ENCODE measurements at regions not wholly inside any gene's neighbourhood (a gene's known extent, or its start where the extent isn't known, plus 50 kb on each side); places are given as distances from the start of the nearest gene placed in this dataset.
"Not testable (repeated sequence)": the region's sequence is repeated elsewhere in the genome, so short reads cannot be mapped to it uniquely, and the experiment has no call there.

GRCh38 chr2:21782866-21783265, 659.1 kb downstream of the TDRD15 start:
- no peak for DNase-seq (ENCODE audit: low spot score)

DNA sequence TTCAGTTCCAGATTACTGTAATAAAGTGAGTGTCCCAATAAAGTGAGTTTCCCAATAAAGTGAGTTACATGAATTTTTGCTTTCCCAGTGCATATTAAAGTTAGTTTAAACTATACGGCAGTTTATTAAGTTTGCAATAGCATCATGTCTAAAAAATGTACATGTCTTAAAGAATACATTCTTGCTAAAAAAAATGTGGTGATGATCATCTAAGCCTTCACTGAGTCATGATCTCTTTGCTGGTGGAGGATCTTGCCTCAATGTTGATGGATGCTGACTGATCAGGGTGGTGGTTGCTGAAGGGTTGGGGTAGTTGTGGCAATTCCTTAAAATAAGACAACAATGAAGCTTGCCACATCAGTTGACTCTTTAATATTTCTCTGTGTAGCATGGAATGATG, 664.2 kb downstream of the TDRD15 start:
- DNase-seq (ENCODE audit: low spot score) = no peak

- not testable (repeated sequence) for DNase-seq (ENCODE audit: low spot score)
Measured at GRCh38 chr2:21790311-21790710, 666.5 kb downstream of the TDRD15 start.

GRCh38 chr2:21792571-21792970, 668.8 kb downstream of the TDRD15 start:
- DNase-seq (ENCODE audit: low spot score) = no peak

DNA sequence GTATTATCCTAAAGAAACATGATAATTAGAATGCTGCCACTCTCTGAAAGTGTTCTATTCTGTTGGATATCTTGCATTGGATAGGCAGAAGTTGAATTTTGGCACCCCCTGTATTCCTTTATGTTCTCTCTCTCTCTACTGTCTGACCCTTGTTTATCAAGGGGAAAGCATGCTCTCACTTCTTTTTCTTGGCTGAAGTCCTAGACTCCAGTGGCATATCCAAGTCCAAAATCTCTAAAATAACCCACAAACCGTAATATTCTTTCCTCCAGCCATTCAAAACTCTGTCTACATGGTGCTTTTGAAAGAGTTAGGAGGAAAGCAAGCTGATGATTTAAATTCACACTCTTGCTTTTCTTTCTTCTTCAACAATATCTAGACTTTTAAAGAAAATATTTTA, 669.7 kb downstream of the TDRD15 start:
- DNase-seq (ENCODE audit: low spot score) = no peak

DNA sequence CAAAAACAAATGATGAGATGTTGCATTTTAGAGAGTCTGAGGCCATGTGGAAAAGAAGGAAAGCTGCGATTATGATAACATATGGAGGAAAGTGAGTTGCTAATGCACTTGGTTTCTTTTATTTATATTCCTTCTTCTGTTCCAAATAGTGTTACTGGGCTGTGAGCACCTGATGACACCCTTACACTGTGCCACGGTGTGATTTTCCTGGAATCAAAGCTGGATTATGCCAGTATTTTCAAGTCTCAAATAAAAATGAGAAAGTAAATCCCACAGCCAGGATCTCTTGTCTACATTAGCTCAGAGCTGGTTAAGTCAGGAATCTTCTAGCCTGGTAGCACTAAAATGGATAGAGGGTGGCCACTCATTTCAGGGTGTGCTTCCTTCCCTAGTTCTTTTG, 670.8 kb downstream of the TDRD15 start:
- no peak for DNase-seq (ENCODE audit: low spot score)

DNA sequence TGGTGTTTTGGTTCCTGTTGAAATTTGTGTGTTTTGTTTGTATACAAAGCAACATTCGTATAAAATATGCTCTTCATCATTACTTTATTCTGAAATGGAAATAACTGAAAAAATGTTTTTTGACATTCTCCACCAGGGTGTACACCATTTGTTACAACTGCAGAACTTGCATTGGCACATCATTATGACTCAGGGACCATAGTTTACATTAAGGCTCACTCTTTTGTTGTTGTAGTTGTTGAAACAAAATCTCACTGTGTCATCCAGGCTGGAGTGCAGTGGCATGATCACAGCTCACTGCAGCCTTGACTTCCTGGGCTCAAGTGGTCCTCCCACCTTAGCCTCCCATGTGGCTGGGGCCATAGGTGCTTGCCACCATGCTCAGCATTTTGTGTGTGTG, 676.6 kb downstream of the TDRD15 start:
- DNase-seq (ENCODE audit: low spot score) = no peak

DNA sequence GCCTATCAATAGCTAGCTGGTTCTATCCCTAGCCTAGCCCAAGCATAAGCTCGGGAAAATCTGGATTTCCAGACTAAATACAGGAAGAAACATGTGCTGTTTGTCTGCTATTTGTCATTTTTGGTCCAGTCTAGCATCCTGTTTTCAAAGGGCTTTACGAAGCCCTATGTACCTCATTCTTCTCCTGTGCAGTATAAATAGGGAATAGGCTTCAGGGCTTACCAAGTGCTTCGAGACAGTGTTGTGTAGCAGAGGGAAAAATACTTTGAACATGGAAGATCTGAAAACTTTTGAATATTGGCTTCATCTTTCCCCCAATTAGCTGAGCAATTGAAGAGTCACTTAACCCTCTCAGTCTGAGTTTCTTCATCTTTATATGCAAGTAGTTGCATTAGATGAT, 679.8 kb downstream of the TDRD15 start:
- DNase-seq (ENCODE audit: low spot score) = no peak

DNA sequence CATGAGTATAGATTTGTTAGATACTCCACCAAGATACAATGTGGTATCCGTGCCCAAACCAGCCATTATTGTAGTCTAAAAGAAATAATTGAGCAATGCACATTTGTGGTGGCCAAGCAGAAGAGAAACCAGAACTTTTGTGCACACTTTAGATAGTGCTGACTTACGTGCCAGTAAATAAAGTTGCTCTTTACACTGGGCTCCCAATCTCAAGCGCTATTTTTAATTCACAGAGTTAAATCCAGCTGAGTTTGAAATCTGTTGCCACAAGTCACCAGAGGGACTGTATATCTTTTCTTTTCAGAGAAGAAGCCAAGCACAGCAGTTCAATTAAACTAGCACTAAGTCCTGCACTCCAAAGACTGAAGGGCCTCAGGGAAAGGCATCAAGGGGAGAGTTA, 680.4 kb downstream of the TDRD15 start:
- DNase-seq (ENCODE audit: low spot score) = no peak

GRCh38 chr2:21811541-21811940, 687.8 kb downstream of the TDRD15 start:
- no peak for DNase-seq (ENCODE audit: low spot score)

DNA sequence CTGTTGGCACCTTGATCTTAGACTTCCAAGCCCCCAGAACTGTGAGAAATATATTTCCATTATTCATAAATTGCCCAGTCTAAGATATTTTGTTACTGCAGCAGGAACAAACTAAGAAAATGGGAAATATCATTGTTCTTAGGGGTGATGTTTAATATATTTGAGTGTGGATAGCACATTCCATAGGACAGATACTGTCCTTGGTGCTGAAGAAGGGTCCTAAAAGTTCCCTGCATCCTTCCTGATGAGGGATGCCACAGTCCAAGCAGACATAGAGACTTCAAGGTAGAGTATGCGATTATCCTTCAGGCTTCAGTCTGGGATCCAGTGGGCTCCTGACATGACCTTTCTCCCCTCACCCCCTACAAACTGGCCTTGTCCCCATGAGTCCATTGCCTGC, 689.0 kb downstream of the TDRD15 start:
- no peak for DNase-seq (ENCODE audit: low spot score)

DNA sequence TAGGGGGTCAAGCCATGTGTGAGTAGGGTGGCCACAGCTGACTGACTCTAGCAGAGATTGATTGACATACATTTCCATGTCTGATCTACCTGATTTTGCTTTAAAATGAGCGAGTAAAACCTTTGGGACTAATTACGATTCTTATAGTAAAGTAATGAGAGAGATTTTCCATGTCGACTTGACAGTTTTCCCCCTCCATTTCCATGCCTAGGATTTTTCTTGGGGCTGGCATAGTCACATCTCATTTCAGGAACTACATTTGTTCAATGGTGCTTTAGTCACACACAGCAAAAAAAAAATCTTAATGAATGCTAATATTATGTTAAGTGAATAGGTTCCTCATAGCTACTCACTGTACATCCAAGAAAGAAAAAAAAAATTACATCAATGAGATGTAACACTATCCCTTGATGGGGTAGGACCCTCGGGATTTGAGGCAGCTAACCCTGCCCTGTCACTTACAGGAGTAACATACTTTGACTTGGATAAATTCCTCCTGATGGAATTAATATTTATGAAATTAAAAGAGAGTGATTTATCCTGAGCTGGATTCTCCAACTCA, 690.9 kb downstream of the TDRD15 start:
- DNase-seq (ENCODE audit: low spot score) = no peak

GRCh38 chr2:21818212-21818795, 694.5 kb downstream of the TDRD15 start:
- no peak for DNase-seq (ENCODE audit: low spot score)

DNA sequence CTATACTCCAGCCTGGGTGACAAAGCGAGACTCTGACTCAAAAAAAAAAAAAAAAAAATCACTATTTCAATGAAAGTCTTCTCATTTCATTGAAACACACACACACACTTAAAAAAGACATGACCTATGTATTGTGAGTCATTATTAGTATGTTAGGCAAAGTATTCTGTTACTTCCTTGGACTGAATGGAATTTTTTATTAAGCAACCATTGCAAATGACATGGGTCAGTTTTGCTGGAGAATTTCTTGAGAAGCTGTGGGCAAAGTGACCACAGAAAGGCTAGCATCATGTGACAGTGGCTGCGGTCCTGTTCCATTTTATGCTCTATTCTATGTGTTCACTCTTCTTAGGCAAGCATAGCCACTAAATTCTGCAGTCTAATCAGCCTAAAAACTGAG, 695.7 kb downstream of the TDRD15 start:
- DNase-seq (ENCODE audit: low spot score) = no peak

DNA sequence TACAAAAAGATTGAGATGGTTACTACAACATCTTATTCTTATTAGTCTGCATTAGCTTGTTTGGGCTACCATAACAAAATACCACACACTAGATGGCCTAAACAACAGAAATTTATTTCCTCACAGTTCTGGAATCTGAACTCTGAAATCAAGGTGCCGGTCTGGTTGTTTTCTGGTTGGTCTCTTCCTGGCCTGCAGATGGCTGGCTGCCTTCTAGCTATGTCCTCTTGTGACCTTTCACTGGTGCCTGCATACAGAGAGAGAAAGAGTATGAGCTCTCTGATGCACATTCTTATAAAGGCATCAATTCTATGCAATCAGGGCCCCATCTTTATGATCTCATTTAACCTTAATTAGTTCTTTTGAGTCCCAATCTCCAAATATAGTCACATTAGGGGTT, 696.5 kb downstream of the TDRD15 start:
- DNase-seq (ENCODE audit: low spot score) = no peak

GRCh38 chr2:21821672-21822227, 698.0 kb downstream of the TDRD15 start:
- DNase-seq (ENCODE audit: low spot score) = no peak

GRCh38 chr2:21822505-21822904, 698.7 kb downstream of the TDRD15 start:
- DNase-seq (ENCODE audit: low spot score) = no peak

DNA sequence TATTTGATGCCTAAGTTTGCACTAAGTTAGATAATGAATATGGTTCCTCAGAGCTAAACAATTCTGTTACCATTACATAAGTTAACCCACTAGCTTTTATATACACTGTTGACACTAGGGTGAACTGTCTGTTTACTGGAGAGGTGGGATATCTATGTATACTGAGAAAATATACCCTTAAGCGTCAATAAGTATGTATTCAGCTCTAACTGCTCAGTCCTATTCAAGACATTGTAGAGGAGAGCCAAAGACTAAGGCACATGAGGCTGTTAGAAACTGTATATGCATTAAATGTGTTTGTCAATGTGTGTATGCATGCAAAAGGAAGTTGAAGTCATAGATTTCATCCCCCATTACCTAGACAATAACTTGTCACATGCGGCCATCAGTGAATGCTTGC, 710.0 kb downstream of the TDRD15 start:
- DNase-seq (ENCODE audit: low spot score) = no peak

DNA sequence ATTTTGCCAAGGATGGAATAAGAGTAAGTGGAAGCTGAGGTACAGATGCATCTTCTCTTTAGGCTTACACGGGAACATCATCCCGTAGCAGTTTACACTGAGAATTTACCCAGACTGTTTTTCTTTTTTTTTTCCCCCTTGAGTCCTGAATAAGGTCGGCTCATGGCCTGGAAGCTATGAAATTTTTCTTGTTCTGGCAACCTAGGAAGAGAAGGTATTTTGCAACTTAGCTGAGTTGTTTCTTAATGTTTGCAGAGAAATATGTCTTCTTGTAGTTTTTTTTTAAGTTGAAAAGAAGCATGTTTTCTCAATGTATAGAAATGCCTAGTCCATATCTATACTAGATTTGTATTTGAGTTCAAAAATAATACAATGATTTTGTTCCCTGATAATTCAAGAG, 712.5 kb downstream of the TDRD15 start:
- no peak for DNase-seq (ENCODE audit: low spot score)

- no peak for DNase-seq (ENCODE audit: low spot score)
Measured at GRCh38 chr2:21836719-21837118, 713.0 kb downstream of the TDRD15 start.

DNA sequence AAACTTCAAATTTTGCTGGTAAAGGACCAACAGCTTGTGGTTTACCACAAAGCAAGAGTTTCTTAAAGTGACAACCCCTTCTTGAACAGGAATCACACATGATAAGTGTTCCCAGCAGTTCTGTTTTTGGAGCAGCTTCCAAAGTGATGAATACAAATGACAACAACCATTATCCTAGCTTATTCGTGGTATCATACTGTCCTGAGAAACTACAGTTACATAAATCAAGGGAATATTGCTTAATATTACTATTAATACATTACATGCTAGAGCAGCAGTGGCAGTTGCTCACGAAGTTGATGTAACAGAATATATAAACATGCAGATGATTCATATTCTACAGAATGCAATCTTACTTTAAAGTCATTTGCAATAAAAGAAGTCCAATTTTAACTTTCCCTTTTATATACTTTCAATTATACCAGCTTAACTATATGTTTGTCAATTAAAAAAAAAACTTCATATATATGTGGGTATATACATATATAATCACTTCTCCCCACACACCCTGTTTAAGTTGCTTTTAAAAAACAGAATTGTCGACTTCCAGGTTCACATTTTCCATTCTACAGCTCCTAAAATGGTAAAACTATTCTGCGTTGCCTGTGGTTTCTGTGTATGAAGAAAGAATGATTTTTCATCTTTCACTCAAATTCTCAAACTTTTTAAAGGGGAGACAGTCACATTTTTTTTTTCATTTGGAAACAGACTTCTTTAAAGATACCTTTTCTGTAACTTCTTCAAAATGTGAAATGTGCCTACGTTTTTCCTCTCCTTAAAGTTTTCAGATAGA, 713.6 kb downstream of the TDRD15 start:
- no peak for DNase-seq (ENCODE audit: low spot score)

GRCh38 chr2:21841341-21841740, 717.6 kb downstream of the TDRD15 start:
- DNase-seq (ENCODE audit: low spot score) = no peak

GRCh38 chr2:21850367-21850766, 726.6 kb downstream of the TDRD15 start:
- not testable (repeated sequence) for DNase-seq (ENCODE audit: low spot score)

Data from germinal center (tissue), 1 donor.